GM12878 (cell line): ENCODE measurements at regions not wholly inside any gene's neighbourhood (a gene's known extent, or its start where the extent isn't known, plus 50 kb on each side); places are given as distances from the start of the nearest gene placed in this dataset.

ENCODE experiments used
- ATAC-seq: fragments of 200-7000 bp; cut with Tn5 transposase; 3 replicates; pipeline ENCODE4 v1.9.1; 2020; ENCODE audit warnings: mild to moderate bottlenecking, moderate library complexity
- BruUV-seq: library from RNA; stranded (reverse); fragments of 400-500 nt; replicated peaks from 2 replicates; lab custom pipeline; 2021; lab: Mats Ljungman, UMichigan
- CTCF ChIA-PET: fragments of 300-600 bp; sonication (Branson Sonifier 250); formaldehyde crosslinking; extraction: SDS; loops from one replicate; lab custom pipeline; 2021; ENCODE audit warnings: inconsistent platforms; lab: Yijun Ruan, JAX
- POLR2A ChIA-PET: fragments of 350-600 bp; formaldehyde crosslinking; extraction: SDS; loops from one replicate; lab custom pipeline; 2021; ENCODE audit warnings: inconsistent platforms; lab: Charles Lee
- RAD21 ChIA-PET: fragments of 300-600 bp; sonication (Branson Sonifier 250); formaldehyde crosslinking; loops from one replicate; lab custom pipeline; 2023; ENCODE audit warnings: antibody characterized with exemption; ENCODE audit not compliant: unreplicated experiment; lab: Charles Lee
- SMC1A ChIA-PET: fragments of 300-600 bp; sonication (Branson Sonifier 250); formaldehyde crosslinking; loops from one replicate; lab custom pipeline; 2023; ENCODE audit not compliant: unreplicated experiment, uncharacterized antibody; lab: Charles Lee
- DNase-seq: peaks from one replicate; pipeline ENCODE4 v3.0.0-alpha.2; 2011; ENCODE audit warnings: low read depth, low spot score
- FAIRE-seq: peaks from 3 replicates; lab custom pipeline; 2011; peaks lifted over from hg19 to GRCh38; lab: Jason Lieb, UNC
- H2AFZ ChIP-seq: 2 replicates; pipeline ENCODE4 v1.6.0; 2011; ENCODE audit warnings: low read depth, low read length, control low read depth; ENCODE audit not compliant: control insufficient read depth
- H3K27ac ChIP-seq: 2 replicates; pipeline ENCODE4 v1.5.1; 2011; ENCODE audit warnings: control low read depth; ENCODE audit not compliant: control insufficient read depth, insufficient read depth
- H3K27me3 ChIP-seq, 2 experiments: replicated peaks in 1 of 2; 2 replicates each; pipeline versions ENCODE4 v1.6.0 to v1.6.1; 2011; ENCODE audit warnings: low read length in 1 of 2; ENCODE audit not compliant: control insufficient read depth in 2 of 2, insufficient read depth in 2 of 2
- H3K36me3 ChIP-seq, 2 experiments: 2 replicates each; pipeline ENCODE4 v1.5.1; 2011; ENCODE audit warnings: low read length in 1 of 2; ENCODE audit not compliant: control insufficient read depth in 2 of 2, insufficient read depth in 2 of 2
- H3K4me1 ChIP-seq: 2 replicates; pipeline ENCODE4 v1.6.1; 2011; ENCODE audit warnings: mild to moderate bottlenecking, low read length, moderate library complexity, mixed read lengths; ENCODE audit not compliant: control insufficient read depth, insufficient read depth
- H3K4me2 ChIP-seq: 2 replicates; pipeline ENCODE4 v1.6.0; 2011; ENCODE audit warnings: control low read depth; ENCODE audit not compliant: control insufficient read depth, insufficient read depth
- H3K4me3 ChIP-seq: fragments of 200-600 bp; sonication (generic); 2 replicates; pipeline ENCODE4 v1.5.1; 2016
- H3K79me2 ChIP-seq: 2 replicates; pipeline ENCODE4 v1.6.0; 2011; ENCODE audit warnings: low read length; ENCODE audit not compliant: control insufficient read depth, insufficient read depth
- H3K9ac ChIP-seq: 2 replicates; pipeline ENCODE4 v1.8.0; 2011; ENCODE audit warnings: low read length, control low read depth, mixed read lengths; ENCODE audit not compliant: control insufficient read depth, insufficient read depth
- H3K9me3 ChIP-seq: replicated peaks from 3 replicates; pipeline ENCODE4 v1.5.1; 2011; ENCODE audit warnings: mild to moderate bottlenecking, low read length; ENCODE audit not compliant: control insufficient read depth, insufficient read depth
- H4K20me1 ChIP-seq: 2 replicates; pipeline ENCODE4 v1.6.0; 2011; ENCODE audit not compliant: control insufficient read depth, insufficient read depth
- CBFB ChIP-seq: IDR thresholded peaks from 2 replicates; pipeline ENCODE4 v1.6.1; 2016; ENCODE audit warnings: antibody characterized with exemption, low read depth
- IRF5 ChIP-seq: fragments of 450-650 bp; IDR thresholded peaks from 2 replicates; pipeline ENCODE4 v1.6.1; 2017; ENCODE audit warnings: borderline replicate concordance
- MLLT1 ChIP-seq: fragments of 450-650 bp; IDR thresholded peaks from 2 replicates; pipeline ENCODE4 v1.6.1; 2016; ENCODE audit warnings: mild to moderate bottlenecking
- MTA2 ChIP-seq: fragments of 450-650 bp; IDR thresholded peaks from 2 replicates; pipeline ENCODE4 v1.6.1; 2016; ENCODE audit warnings: low read depth, mild to moderate bottlenecking, moderate library complexity
- MXI1 ChIP-seq: fragments of 150-350 bp; IDR thresholded peaks from 2 replicates; pipeline ENCODE4 v1.6.1; 2011; ENCODE audit warnings: low read depth, mild to moderate bottlenecking, inconsistent platforms, low read length, improper control_type of control experiment
- NFYB ChIP-seq: IDR thresholded peaks from 2 replicates; pipeline ENCODE4 v1.6.1; 2011; ENCODE audit warnings: low read depth, mild to moderate bottlenecking, low read length, improper control_type of control experiment, moderate library complexity; ENCODE audit not compliant: insufficient read depth
- RBBP5 ChIP-seq: fragments of 200-600 bp; sonication (generic); conservative IDR thresholded peaks from 2 replicates; pipeline ENCODE4 v1.6.1; 2016
- YBX1 ChIP-seq: fragments of 450-650 bp; IDR thresholded peaks from 2 replicates; pipeline ENCODE4 v1.6.1; 2016; ENCODE audit warnings: antibody characterized with exemption
- ZBTB40 ChIP-seq: fragments of 450-650 bp; IDR thresholded peaks from 2 replicates; pipeline ENCODE4 v1.6.1; 2016; ENCODE audit warnings: mild to moderate bottlenecking, moderate library complexity, borderline replicate concordance
- ZNF207 ChIP-seq: fragments of 450-650 bp; IDR thresholded peaks from 2 replicates; pipeline ENCODE4 v1.6.1; 2014; ENCODE audit warnings: antibody characterized with exemption, mild to moderate bottlenecking, borderline replicate concordance
- ZNF687 ChIP-seq: fragments of 450-650 bp; IDR thresholded peaks from 2 replicates; pipeline ENCODE4 v1.6.1; 2017; ENCODE audit warnings: mild to moderate bottlenecking, moderate library complexity
- ZSCAN29 ChIP-seq: fragments of 450-650 bp; IDR thresholded peaks from 2 replicates; pipeline ENCODE4 v1.6.1; 2017; ENCODE audit warnings: mild to moderate bottlenecking, moderate library complexity
- WGBS: methylation state at CpG from one replicate; pipeline ENCODE4 v1.1.6; 2016; ENCODE audit warnings: low lambda C conversion rate; ENCODE audit not compliant: insufficient replicate concordance, insufficient coverage; ENCODE audit errors: missing lambda C conversion rate; 5-methylcytosine and 5-hydroxymethylcytosine counted together
- in situ Hi-C: fragments of 300-500 bp; cut with MboI; formaldehyde crosslinking; loops from 9 replicates; pipeline ENCODE4 v1.14.3; 2018; ENCODE audit warnings: mixed read lengths
- intact Hi-C: fragments of 100-400 bp; cut with micrococcal nuclease; formaldehyde crosslinking; loops from one replicate; pipeline ENCODE4 v1.14.2; 2022; ENCODE audit not compliant: unreplicated experiment

GRCh38 chr12:66921151-66921550 lies 242.3 kb upstream of the GRIP1 start:
- H3K36me3 ChIP-seq, result no peaks in the 10 kb centered on the region
- SMC1A ChIA-PET, result no interaction called here
- H3K4me1 ChIP-seq, result no peaks in the 10 kb centered on the region
- no peak for DNase-seq
- H3K9ac ChIP-seq, result no peak overlapping the region
- no peak overlapping the region for H3K4me2 ChIP-seq
- H3K4me3 ChIP-seq, result no peak overlapping the region
- no peaks in the 10 kb centered on the region for H3K79me2 ChIP-seq
- H3K27me3 ChIP-seq, result no peaks in the 10 kb centered on the region
- H2AFZ ChIP-seq, result no peak overlapping the region
- 0% methylated on average over 1 of the region's 1 CpG for WGBS
- FAIRE-seq, result no peak
- CTCF ChIA-PET, result no interaction called here
- no peaks in the 10 kb centered on the region for H3K9me3 ChIP-seq
- intact Hi-C loops, result no loop called here
- no peaks in the 10 kb centered on the region for H4K20me1 ChIP-seq
- in situ Hi-C loops, result no loop called here
- POLR2A ChIA-PET, result no interaction called here
- no TSS peak for BruUV-seq
- RAD21 ChIA-PET, result no interaction called here
- no peak overlapping the region for H3K27ac ChIP-seq
- ATAC-seq, result no peak
- TF ChIP-seq ZNF207, result no peak
- TF ChIP-seq MXI1, result no peak
- TF ChIP-seq RBBP5, result no peak
- TF ChIP-seq NFYB, result no peak
- TF ChIP-seq MLLT1, result no peak
- no peak for TF ChIP-seq ZNF687
- no peak for TF ChIP-seq ZBTB40
- TF ChIP-seq ZSCAN29, result no peak
- TF ChIP-seq MTA2, result no peak
- no peak for TF ChIP-seq YBX1
- TF ChIP-seq CBFB, result no peak
- TF ChIP-seq IRF5, result no peak
